ENCODE measurements at regions not wholly inside any gene's neighbourhood (a gene's known extent, or its start where the extent isn't known, plus 50 kb on each side); places are given as distances from the start of the nearest gene placed in this dataset.

- Histone ChIP-seq H3K23ac (ENCODE audit: low read depth, low read length, poor library complexity) (no peak overlapping the region), H3K18ac (ENCODE audit: low read length) (no peak overlapping the region), H3K27me3 (ENCODE audit: control insufficient read depth in 3 of 3, insufficient read depth in 3 of 3, low read depth in 1 of 3, low read length in 3 of 3) (no peaks in the 10 kb centered on the region), H3K4me1 (ENCODE audit: control insufficient read depth in 2 of 2, insufficient read depth in 1 of 2, low read depth in 1 of 2, low read length in 2 of 2) (no peaks in the 10 kb centered on the region), H4K8ac (ENCODE audit: low read depth, low read length) (no peak overlapping the region), H2AK5ac (ENCODE audit: low read depth, low read length) (no peak overlapping the region), H3K14ac (ENCODE audit: low read length) (no peak overlapping the region), H2BK15ac (ENCODE audit: low read length) (no peak overlapping the region), H3K4me2 (ENCODE audit: insufficient read depth, low read length, poor library complexity, severe bottlenecking) (no peak overlapping the region), H3K36me3 (replicated peaks in 1 of 2; ENCODE audit: control insufficient read depth in 2 of 2, insufficient read depth in 2 of 2, low read length in 2 of 2) (no peaks in the 10 kb centered on the region), H2BK120ac (ENCODE audit: low read depth, low read length) (no peak overlapping the region), H2AFZ (ENCODE audit: low read length) (no peak overlapping the region), H2BK5ac (ENCODE audit: low read length) (no peak overlapping the region), H2BK12ac (ENCODE audit: low read length) (no peak overlapping the region), H3K27ac (replicated peaks; ENCODE audit: low read length) (no peak overlapping the region), H3K9ac (ENCODE audit: low read depth, low read length, poor library complexity) (no peak overlapping the region), H3K4me3 (ENCODE audit: low read length in 2 of 2) (no peak overlapping the region), H3K79me1 (ENCODE audit: low read depth, low read length) (no peaks in the 10 kb centered on the region), H3K9me3 (replicated peaks in 1 of 2; ENCODE audit: control insufficient read depth in 2 of 2, insufficient read depth in 1 of 2, low read depth in 1 of 2, low read length in 2 of 2) (no peaks in the 10 kb centered on the region), H4K91ac (ENCODE audit: low read depth, low read length, poor library complexity) (no peak overlapping the region), H3K4ac (ENCODE audit: low read length) (no peak overlapping the region)
- no peak for DNase-seq (ENCODE audit: low spot score)
- no CpG with 5 or more reads among the region's 2 CpGs for WGBS, 2 donors (ENCODE audit: extremely low coverage in 2 of 2, insufficient read length in 2 of 2, insufficient replicate concordance in 1 of 2)
These were observed 143.2 kb downstream of the PTCHD4 start for GRCh38 chr6:47967843-47968242.

DNA sequence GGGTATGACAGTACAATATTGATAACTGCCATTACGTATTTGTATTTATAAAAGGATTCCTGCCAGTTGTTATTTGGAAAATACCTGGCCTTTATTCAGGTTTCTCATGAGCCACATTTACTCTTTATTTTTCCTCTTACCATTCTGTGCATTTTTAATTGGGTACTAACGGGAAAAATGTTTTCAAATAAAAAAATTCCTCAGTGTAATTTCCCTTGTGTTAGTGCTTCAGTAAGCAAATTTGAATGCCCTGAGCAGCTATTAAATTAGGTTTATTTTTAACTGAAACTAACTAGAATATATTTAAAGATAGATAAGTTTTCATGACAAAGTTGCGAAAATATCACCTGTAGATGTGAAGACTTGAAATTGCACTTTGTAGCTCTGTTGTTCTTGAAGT is 146.0 kb downstream of the PTCHD4 start:
- Histone ChIP-seq H3K79me1 (ENCODE audit: low read depth, low read length) (no peaks in the 10 kb centered on the region), H4K91ac (ENCODE audit: low read depth, low read length, poor library complexity) (no peak overlapping the region), H2BK12ac (ENCODE audit: low read length) (no peak overlapping the region), H3K23ac (ENCODE audit: low read depth, low read length, poor library complexity) (no peak overlapping the region), H3K4ac (ENCODE audit: low read length) (no peak overlapping the region), H3K9ac (ENCODE audit: low read depth, low read length, poor library complexity) (no peak overlapping the region), H3K36me3 (replicated peaks in 1 of 2; ENCODE audit: control insufficient read depth in 2 of 2, insufficient read depth in 2 of 2, low read length in 2 of 2) (no peaks in the 10 kb centered on the region), H3K4me2 (ENCODE audit: insufficient read depth, low read length, poor library complexity, severe bottlenecking) (no peak overlapping the region), H3K4me3 (ENCODE audit: low read length in 2 of 2) (no peak overlapping the region), H3K27ac (replicated peaks; ENCODE audit: low read length) (no peak overlapping the region), H3K9me3 (replicated peaks in 1 of 2; ENCODE audit: control insufficient read depth in 2 of 2, insufficient read depth in 1 of 2, low read depth in 1 of 2, low read length in 2 of 2) (no peaks in the 10 kb centered on the region), H2AFZ (ENCODE audit: low read length) (no peak overlapping the region), H3K27me3 (ENCODE audit: control insufficient read depth in 3 of 3, insufficient read depth in 3 of 3, low read depth in 1 of 3, low read length in 3 of 3) (no peaks in the 10 kb centered on the region), H3K4me1 (ENCODE audit: control insufficient read depth in 2 of 2, insufficient read depth in 1 of 2, low read depth in 1 of 2, low read length in 2 of 2) (no peaks in the 10 kb centered on the region), H2BK120ac (ENCODE audit: low read depth, low read length) (no peak overlapping the region), H2BK15ac (ENCODE audit: low read length) (no peak overlapping the region), H3K18ac (ENCODE audit: low read length) (no peak overlapping the region), H2BK5ac (ENCODE audit: low read length) (no peak overlapping the region), H2AK5ac (ENCODE audit: low read depth, low read length) (no peak overlapping the region), H4K8ac (ENCODE audit: low read depth, low read length) (no peak overlapping the region), H3K14ac (ENCODE audit: low read length) (no peak overlapping the region)
- DNase-seq (ENCODE audit: low spot score): no peak
- no CpG with 5 or more reads among the region's 3 CpGs for WGBS, 2 donors (ENCODE audit: extremely low coverage in 2 of 2, insufficient read length in 2 of 2, insufficient replicate concordance in 1 of 2)

GRCh38 chr6:47952640-47953039 is 158.4 kb downstream of the PTCHD4 start:
- Histone ChIP-seq H2BK120ac (ENCODE audit: low read depth, low read length) (no peak overlapping the region), H3K27me3 (ENCODE audit: control insufficient read depth in 3 of 3, insufficient read depth in 3 of 3, low read depth in 1 of 3, low read length in 3 of 3) (no peaks in the 10 kb centered on the region), H2BK5ac (ENCODE audit: low read length) (no peak overlapping the region), H2AK5ac (ENCODE audit: low read depth, low read length) (no peak overlapping the region), H3K14ac (ENCODE audit: low read length) (no peak overlapping the region), H4K8ac (ENCODE audit: low read depth, low read length) (no peak overlapping the region), H3K4me3 (ENCODE audit: low read length in 2 of 2) (no peak overlapping the region), H3K23ac (ENCODE audit: low read depth, low read length, poor library complexity) (no peak overlapping the region), H3K4ac (ENCODE audit: low read length) (no peak overlapping the region), H3K27ac (replicated peaks; ENCODE audit: low read length) (no peak overlapping the region), H4K91ac (ENCODE audit: low read depth, low read length, poor library complexity) (no peak overlapping the region), H3K4me2 (ENCODE audit: insufficient read depth, low read length, poor library complexity, severe bottlenecking) (no peak overlapping the region), H2BK15ac (ENCODE audit: low read length) (no peak overlapping the region), H3K36me3 (replicated peaks in 1 of 2; ENCODE audit: control insufficient read depth in 2 of 2, insufficient read depth in 2 of 2, low read length in 2 of 2) (no peaks in the 10 kb centered on the region), H3K18ac (ENCODE audit: low read length) (no peak overlapping the region), H3K4me1 (ENCODE audit: control insufficient read depth in 2 of 2, insufficient read depth in 1 of 2, low read depth in 1 of 2, low read length in 2 of 2) (no peaks in the 10 kb centered on the region), H3K79me1 (ENCODE audit: low read depth, low read length) (no peaks in the 10 kb centered on the region), H2AFZ (ENCODE audit: low read length) (no peak overlapping the region), H3K9ac (ENCODE audit: low read depth, low read length, poor library complexity) (no peak overlapping the region), H3K9me3 (replicated peaks in 1 of 2; ENCODE audit: control insufficient read depth in 2 of 2, insufficient read depth in 1 of 2, low read depth in 1 of 2, low read length in 2 of 2) (no peaks in the 10 kb centered on the region), H2BK12ac (ENCODE audit: low read length) (no peak overlapping the region)
- DNase-seq (ENCODE audit: low spot score): no peak
- no CpG with 5 or more reads among the region's 2 CpGs for WGBS, 2 donors (ENCODE audit: extremely low coverage in 2 of 2, insufficient read length in 2 of 2, insufficient replicate concordance in 1 of 2)

- no peaks in the 10 kb centered on the region for H3K4me1 ChIP-seq (ENCODE audit: control insufficient read depth in 2 of 2, insufficient read depth in 1 of 2, low read depth in 1 of 2, low read length in 2 of 2)
- no peak overlapping the region for H3K4me3 ChIP-seq (ENCODE audit: low read length in 2 of 2)
- no peaks in the 10 kb centered on the region for H3K27me3 ChIP-seq (ENCODE audit: control insufficient read depth in 3 of 3, insufficient read depth in 3 of 3, low read depth in 1 of 3, low read length in 3 of 3)
- H2BK12ac ChIP-seq (ENCODE audit: low read length): no peak overlapping the region
- no CpG with 5 or more reads among the region's 4 CpGs for WGBS, 2 donors (ENCODE audit: extremely low coverage in 2 of 2, insufficient read length in 2 of 2, insufficient replicate concordance in 1 of 2)
- H4K91ac ChIP-seq (ENCODE audit: low read depth, low read length, poor library complexity): no peak overlapping the region
- no peak overlapping the region for H3K4ac ChIP-seq (ENCODE audit: low read length)
- H2BK15ac ChIP-seq (ENCODE audit: low read length): no peak overlapping the region
- no peaks in the 10 kb centered on the region for H3K36me3 ChIP-seq (replicated peaks in 1 of 2; ENCODE audit: control insufficient read depth in 2 of 2, insufficient read depth in 2 of 2, low read length in 2 of 2)
- H3K79me1 ChIP-seq (ENCODE audit: low read depth, low read length): no peaks in the 10 kb centered on the region
- no peak overlapping the region for H3K4me2 ChIP-seq (ENCODE audit: insufficient read depth, low read length, poor library complexity, severe bottlenecking)
- no peak for DNase-seq (ENCODE audit: low spot score)
- no peak overlapping the region for H2BK120ac ChIP-seq (ENCODE audit: low read depth, low read length)
- no peak overlapping the region for H2AK5ac ChIP-seq (ENCODE audit: low read depth, low read length)
- no peak overlapping the region for H2BK5ac ChIP-seq (ENCODE audit: low read length)
- H3K9ac ChIP-seq (ENCODE audit: low read depth, low read length, poor library complexity): no peak overlapping the region
- no peak overlapping the region for H3K27ac ChIP-seq (replicated peaks; ENCODE audit: low read length)
- peaks cover 0 to 3% of the 10 kb centered on the region in 2 donors for H3K9me3 ChIP-seq (replicated peaks in 1 of 2; ENCODE audit: control insufficient read depth in 2 of 2, insufficient read depth in 1 of 2, low read depth in 1 of 2, low read length in 2 of 2)
- no peak overlapping the region for H3K23ac ChIP-seq (ENCODE audit: low read depth, low read length, poor library complexity)
- H3K14ac ChIP-seq (ENCODE audit: low read length): no peak overlapping the region
- H4K8ac ChIP-seq (ENCODE audit: low read depth, low read length): no peak overlapping the region
- H2AFZ ChIP-seq (ENCODE audit: low read length): no peak overlapping the region
- no peak overlapping the region for H3K18ac ChIP-seq (ENCODE audit: low read length)
These were observed 163.0 kb downstream of the OPN5 start for GRCh38 chr6:47944846-47945245.
